OCI-LY1 (cell line): ENCODE measurements at regions not wholly inside any gene's neighbourhood (a gene's known extent, or its start where the extent isn't known, plus 50 kb on each side); places are given as distances from the start of the nearest gene placed in this dataset.

Experiments used
- H2AFZ ChIP-seq: fragments of 200-600 bp; sonication (generic), shearing (Covaris generic); 2 replicates; pipeline ENCODE4 v1.6.0; 2014; ENCODE audit warnings: antibody characterized with exemption, mild to moderate bottlenecking, low read length
- H3F3A ChIP-seq: fragments of 200-600 bp; sonication (generic), shearing (Covaris generic); 2 replicates; pipeline ENCODE4 v1.6.0; 2014; ENCODE audit warnings: mild to moderate bottlenecking, antibody characterized with exemption, low read length, moderate library complexity; ENCODE audit not compliant: insufficient read depth
- H3K27ac ChIP-seq: fragments of 200-600 bp; sonication (generic); 2 replicates; pipeline ENCODE4 v1.5.1; 2014; ENCODE audit warnings: low read length, mixed run types, mild to moderate bottlenecking, low read depth; ENCODE audit not compliant: poor library complexity, severe bottlenecking
- H3K27me3 ChIP-seq: fragments of 200-600 bp; sonication (generic); 2 replicates; pipeline ENCODE4 v1.6.0; 2014; ENCODE audit warnings: antibody characterized with exemption, mild to moderate bottlenecking, low read length, moderate library complexity; ENCODE audit not compliant: insufficient read depth
- H3K36me3 ChIP-seq: fragments of 200-600 bp; sonication (generic); 2 replicates; pipeline ENCODE4 v1.6.1; 2014; ENCODE audit warnings: mild to moderate bottlenecking, antibody characterized with exemption, low read length, moderate library complexity, mixed read lengths; ENCODE audit not compliant: insufficient read depth
- H3K4me1 ChIP-seq: fragments of 200-600 bp; sonication (generic); 2 replicates; pipeline ENCODE4 v1.5.1; 2014; ENCODE audit warnings: mild to moderate bottlenecking, low read length, moderate library complexity; ENCODE audit not compliant: insufficient read depth, severe bottlenecking
- H3K4me2 ChIP-seq: fragments of 200-600 bp; sonication (generic), shearing (Covaris generic); 2 replicates; pipeline ENCODE4 v1.6.1; 2014; ENCODE audit warnings: low read length
- H3K4me3 ChIP-seq: fragments of 200-600 bp; sonication (generic); 2 replicates; pipeline ENCODE4 v1.5.1; 2014; ENCODE audit warnings: low read length, low read depth, mild to moderate bottlenecking, mixed read lengths; ENCODE audit not compliant: poor library complexity, severe bottlenecking
- H3K79me2 ChIP-seq: fragments of 200-600 bp; shearing (Covaris generic); 2 replicates; pipeline ENCODE4 v1.6.1; 2016; ENCODE audit warnings: mixed run types, low read length, mixed read lengths; ENCODE audit not compliant: insufficient read depth
- H3K9ac ChIP-seq: fragments of 200-600 bp; sonication (generic), shearing (Covaris generic); 2 replicates; pipeline ENCODE4 v1.6.1; 2014; ENCODE audit warnings: mild to moderate bottlenecking, low read length, mixed read lengths
- H3K9me2 ChIP-seq: fragments of 200-600 bp; sonication (generic), shearing (Covaris generic); 2 replicates; pipeline ENCODE4 v1.6.1; 2014; ENCODE audit warnings: low read depth, mild to moderate bottlenecking, low read length, mixed read lengths
- H3K9me3 ChIP-seq: fragments of 200-600 bp; shearing (Covaris generic); 2 replicates; pipeline ENCODE4 v1.6.1; 2014; ENCODE audit warnings: low read length, mixed read lengths
- H4K20me1 ChIP-seq: fragments of 200-600 bp; sonication (generic), shearing (Covaris generic); 2 replicates; pipeline ENCODE4 v1.6.0; 2016; ENCODE audit warnings: mild to moderate bottlenecking, low read length; ENCODE audit not compliant: insufficient read depth
- EZH2 ChIP-seq: fragments of 200-600 bp; sonication (generic), shearing (Covaris generic); IDR thresholded peaks from 2 replicates; pipeline ENCODE4 v1.8.0; 2017; ENCODE audit warnings: borderline replicate concordance, mixed run types, mild to moderate bottlenecking, antibody characterized with exemption, low read length, moderate library complexity, mixed read lengths
- TF ChIP-seq, protein P1 (sequence below): fragments of 200-600 bp; sonication (generic), shearing (Covaris generic); IDR thresholded peaks from 2 replicates; pipeline ENCODE4 v1.5.1; 2017; ENCODE audit warnings: mild to moderate bottlenecking, antibody characterized with exemption, low read length, moderate library complexity, mixed read lengths

DNA sequence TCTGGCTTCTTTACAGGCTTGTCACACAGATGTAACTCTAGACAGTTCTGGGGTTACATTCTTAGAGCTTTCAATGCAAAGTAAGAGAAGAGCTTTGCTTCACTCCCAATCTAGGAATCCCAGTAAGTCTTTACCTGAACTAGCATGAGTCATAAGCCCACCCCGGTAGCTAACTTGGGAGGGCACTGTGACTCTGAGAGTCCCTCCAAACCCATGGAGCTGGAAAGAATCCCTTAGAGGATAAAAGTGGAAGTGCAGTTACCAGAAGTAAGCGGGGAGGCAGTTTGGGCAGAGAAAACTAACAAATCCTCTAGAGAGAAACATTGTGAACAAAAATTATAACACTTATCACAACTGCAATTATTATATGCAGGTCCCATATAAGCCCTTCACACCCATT lies 84.0 kb upstream of the SMLR1 start:
- Histone ChIP-seq H3K9me2 (no peaks in the 10 kb centered on the region), H3K36me3 (no peaks in the 10 kb centered on the region), H3K4me2 (no peak overlapping the region), H3K9ac (no peak overlapping the region), H4K20me1 (no peaks in the 10 kb centered on the region), H3K27me3 (no peaks in the 10 kb centered on the region), H3K4me3 (no peak overlapping the region), H3K4me1 (no peaks in the 10 kb centered on the region), H3F3A (no peaks in the 10 kb centered on the region), H3K9me3 (no peaks in the 10 kb centered on the region), H3K79me2 (no peaks in the 10 kb centered on the region), H2AFZ (no peak overlapping the region), H3K27ac (no peak overlapping the region)
- no peak for TF ChIP-seq EZH2
- TF ChIP-seq, protein P1, sequence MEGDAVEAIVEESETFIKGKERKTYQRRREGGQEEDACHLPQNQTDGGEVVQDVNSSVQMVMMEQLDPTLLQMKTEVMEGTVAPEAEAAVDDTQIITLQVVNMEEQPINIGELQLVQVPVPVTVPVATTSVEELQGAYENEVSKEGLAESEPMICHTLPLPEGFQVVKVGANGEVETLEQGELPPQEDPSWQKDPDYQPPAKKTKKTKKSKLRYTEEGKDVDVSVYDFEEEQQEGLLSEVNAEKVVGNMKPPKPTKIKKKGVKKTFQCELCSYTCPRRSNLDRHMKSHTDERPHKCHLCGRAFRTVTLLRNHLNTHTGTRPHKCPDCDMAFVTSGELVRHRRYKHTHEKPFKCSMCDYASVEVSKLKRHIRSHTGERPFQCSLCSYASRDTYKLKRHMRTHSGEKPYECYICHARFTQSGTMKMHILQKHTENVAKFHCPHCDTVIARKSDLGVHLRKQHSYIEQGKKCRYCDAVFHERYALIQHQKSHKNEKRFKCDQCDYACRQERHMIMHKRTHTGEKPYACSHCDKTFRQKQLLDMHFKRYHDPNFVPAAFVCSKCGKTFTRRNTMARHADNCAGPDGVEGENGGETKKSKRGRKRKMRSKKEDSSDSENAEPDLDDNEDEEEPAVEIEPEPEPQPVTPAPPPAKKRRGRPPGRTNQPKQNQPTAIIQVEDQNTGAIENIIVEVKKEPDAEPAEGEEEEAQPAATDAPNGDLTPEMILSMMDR, result no peak

DNA sequence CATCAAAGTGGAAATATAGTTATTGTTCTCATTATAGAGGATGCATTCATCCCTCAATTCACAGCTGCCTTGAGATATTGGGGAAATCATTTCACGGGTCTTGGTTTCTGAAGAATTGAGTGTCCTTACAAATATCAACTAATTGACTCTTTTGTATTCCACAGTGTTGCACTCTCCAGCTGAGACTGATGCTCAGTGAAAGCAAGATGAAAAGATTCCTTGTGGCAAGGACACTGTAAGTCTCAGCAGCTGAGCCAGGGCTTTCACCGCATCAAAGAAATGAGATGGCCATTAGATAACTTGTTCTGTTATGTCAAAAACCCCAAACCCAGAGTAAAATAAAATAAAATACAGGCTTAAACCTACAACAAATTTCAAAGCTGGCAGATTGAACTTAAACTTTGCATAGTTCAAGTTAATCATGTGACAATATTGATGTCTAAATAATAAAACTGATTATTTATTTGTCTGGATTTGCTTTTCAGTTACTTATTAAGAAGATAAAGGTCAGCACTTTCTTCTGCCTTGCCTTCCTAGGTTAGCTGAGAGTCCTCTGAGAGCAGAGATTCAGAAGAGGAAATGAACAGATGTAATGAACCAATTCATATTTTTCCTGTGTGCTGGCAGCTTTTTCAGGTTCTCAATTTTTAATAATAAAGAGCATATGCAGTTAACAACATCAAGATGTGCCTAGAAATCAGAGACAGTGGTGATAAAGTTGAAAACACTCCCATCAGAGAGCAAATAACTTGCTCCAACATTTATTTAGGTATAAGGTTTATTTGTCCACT lies 82.4 kb upstream of the SMLR1 start:
- H3K9ac ChIP-seq, result no peak overlapping the region
- H3K79me2 ChIP-seq, result no peaks in the 10 kb centered on the region
- H3K9me3 ChIP-seq, result no peaks in the 10 kb centered on the region
- H3K4me1 ChIP-seq, result no peaks in the 10 kb centered on the region
- no peaks in the 10 kb centered on the region for H3K27me3 ChIP-seq
- no peaks in the 10 kb centered on the region for H3F3A ChIP-seq
- H3K27ac ChIP-seq, result no peak overlapping the region
- H2AFZ ChIP-seq, result no peak overlapping the region
- H3K9me2 ChIP-seq, result no peaks in the 10 kb centered on the region
- H3K36me3 ChIP-seq, result no peaks in the 10 kb centered on the region
- no peak for TF ChIP-seq EZH2
- TF ChIP-seq, protein P1, result no peak
- no peak overlapping the region for H3K4me2 ChIP-seq
- H3K4me3 ChIP-seq, result no peak overlapping the region
- H4K20me1 ChIP-seq, result no peaks in the 10 kb centered on the region

DNA sequence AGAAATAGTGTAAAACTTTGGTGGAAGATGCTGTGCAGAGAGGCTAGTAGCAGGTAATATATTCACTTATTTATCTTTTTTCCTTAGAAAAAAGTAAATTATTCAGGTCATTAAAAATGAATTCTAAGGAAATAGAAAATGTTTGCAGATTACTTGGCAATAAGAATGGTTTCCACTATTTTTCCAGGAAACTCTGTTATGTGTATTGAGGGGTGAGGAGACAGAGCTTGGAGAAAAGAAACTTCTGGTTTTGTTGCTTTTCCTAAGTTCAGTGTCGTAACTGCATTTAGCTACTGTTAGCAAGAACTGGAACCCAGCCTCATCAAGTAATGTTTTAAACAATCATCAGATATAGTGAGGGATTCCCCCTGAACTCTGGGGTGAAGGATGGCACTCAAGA lies 79.2 kb upstream of the SMLR1 start:
- Histone ChIP-seq H3K9me3 (no peaks in the 10 kb centered on the region), H3K9ac (no peak overlapping the region), H3K27me3 (no peaks in the 10 kb centered on the region), H3F3A (no peaks in the 10 kb centered on the region), H3K27ac (no peak overlapping the region), H3K4me1 (no peaks in the 10 kb centered on the region), H3K4me3 (no peak overlapping the region), H4K20me1 (no peaks in the 10 kb centered on the region), H2AFZ (no peak overlapping the region), H3K36me3 (no peaks in the 10 kb centered on the region), H3K9me2 (no peaks in the 10 kb centered on the region), H3K79me2 (no peaks in the 10 kb centered on the region), H3K4me2 (no peak overlapping the region)
- TF ChIP-seq, protein P1, result no peak
- no peak for TF ChIP-seq EZH2
